Fibroblast of lung (primary cell): ENCODE measurements at regions not wholly inside any gene's neighbourhood (a gene's known extent, or its start where the extent isn't known, plus 50 kb on each side); places are given as distances from the start of the nearest gene placed in this dataset.

Source experiments
- DNase-seq, 2 donors: peaks; one replicate each; pipeline versions ENCODE4 v3.0.0 to v3.0.0-alpha.2; 2010; ENCODE audit warnings: low read depth in 2 of 2
- H2AFZ ChIP-seq: 2 replicates; pipeline ENCODE4 v1.5.1; 2012; ENCODE audit warnings: low read length, control low read depth, inconsistent platforms
- H3K27ac ChIP-seq: 2 replicates; pipeline ENCODE4 v1.5.1; 2011; ENCODE audit warnings: low read length, control low read depth; ENCODE audit not compliant: insufficient read depth
- H3K27me3 ChIP-seq: 2 replicates; pipeline ENCODE4 v1.5.1; 2011; ENCODE audit warnings: mild to moderate bottlenecking, low read length; ENCODE audit not compliant: control insufficient read depth, insufficient read depth
- H3K36me3 ChIP-seq: 2 replicates; pipeline ENCODE4 v1.5.1; 2011; ENCODE audit warnings: low read length; ENCODE audit not compliant: control insufficient read depth, insufficient read depth
- H3K4me1 ChIP-seq: 2 replicates; pipeline ENCODE4 v1.5.1; 2011; ENCODE audit warnings: low read length; ENCODE audit not compliant: control insufficient read depth, insufficient read depth; ENCODE audit errors: extremely low read depth
- H3K4me2 ChIP-seq: 2 replicates; pipeline ENCODE4 v1.5.1; 2011; ENCODE audit warnings: low read length, control low read depth; ENCODE audit not compliant: insufficient read depth; ENCODE audit errors: extremely low read depth
- H3K4me3 ChIP-seq, 4 experiments: fragments of 200-600 bp in 1 of 4; sonication (generic) in 1 of 4; replicated peaks in 1 of 4; 2 replicates each; pipeline ENCODE4 v1.5.1; 2011 to 2016; ENCODE audit warnings: low read length in 4 of 4, low read depth in 3 of 4, mild to moderate bottlenecking in 3 of 4, control low read depth in 2 of 4, inconsistent platforms in 1 of 4, mixed read lengths in 1 of 4; ENCODE audit not compliant: insufficient read depth in 1 of 4; ENCODE audit errors: control extremely low read depth in 1 of 4
- H3K79me2 ChIP-seq: 2 replicates; pipeline ENCODE4 v1.5.1; 2012; ENCODE audit warnings: mild to moderate bottlenecking, low read length, inconsistent platforms; ENCODE audit not compliant: control insufficient read depth, insufficient read depth
- H3K9ac ChIP-seq: 2 replicates; pipeline ENCODE4 v1.5.1; 2011; ENCODE audit warnings: mild to moderate bottlenecking, low read length, control low read depth; ENCODE audit not compliant: insufficient read depth
- H3K9me3 ChIP-seq: 2 replicates; pipeline ENCODE4 v1.5.1; 2012; ENCODE audit warnings: low read depth, low read length; ENCODE audit not compliant: control insufficient read depth, insufficient read depth
- H4K20me1 ChIP-seq: 2 replicates; pipeline ENCODE4 v1.5.1; 2011; ENCODE audit warnings: low read length; ENCODE audit not compliant: control insufficient read depth, insufficient read depth; ENCODE audit errors: extremely low read depth
- CTCF ChIP-seq, 2 donors: IDR thresholded peaks in 1 of 2; conservative IDR thresholded peaks in 1 of 2; 1 replicate in 1 of 2; 2 replicates in 1 of 2; pipeline ENCODE4 v1.5.1; 2011 to 2012; ENCODE audit warnings: low read length in 2 of 2, control low read depth in 1 of 2, inconsistent platforms in 1 of 2, low read depth in 1 of 2, mild to moderate bottlenecking in 1 of 2
- EZH2 ChIP-seq: IDR thresholded peaks from 2 replicates; pipeline ENCODE4 v1.5.1; 2012; ENCODE audit warnings: low read length, control low read depth, mild to moderate bottlenecking; ENCODE audit errors: missing control alignments

- TF ChIP-seq EZH2 (no peak), CTCF (conservative IDR thresholded peaks at IDR 0.05 in 1 of 2, IDR thresholded peaks at IDR 0.05 in 1 of 2; ENCODE audit: low read depth in 1 of 2, low read length in 2 of 2) (no peak)
- Histone ChIP-seq H3K4me1 (no peaks in the 10 kb centered on the region), H3K9me3 (no peaks in the 10 kb centered on the region), H3K27ac (no peak overlapping the region), H3K79me2 (no peaks in the 10 kb centered on the region), H3K9ac (no peak overlapping the region), H2AFZ (no peak overlapping the region), H4K20me1 (no peaks in the 10 kb centered on the region), H3K36me3 (no peaks in the 10 kb centered on the region), H3K4me2 (no peak overlapping the region), H3K4me3 (no peak overlapping the region), H3K27me3 (no peaks in the 10 kb centered on the region)
- no peak for DNase-seq
These were observed 421.7 kb upstream of the ZNF462 start for GRCh38 chr9:106441283-106441682.

GRCh38 chr9:106443520-106443919 is 419.4 kb upstream of the ZNF462 start:
- H3K9me3 ChIP-seq: no peaks in the 10 kb centered on the region
- TF ChIP-seq EZH2 (no peak), CTCF (conservative IDR thresholded peaks at IDR 0.05 in 1 of 2, IDR thresholded peaks at IDR 0.05 in 1 of 2; ENCODE audit: low read depth in 1 of 2, low read length in 2 of 2) (no peak)
- no peak for DNase-seq
- H3K4me2 ChIP-seq: no peak overlapping the region
- H3K79me2 ChIP-seq: no peaks in the 10 kb centered on the region
- no peak overlapping the region for H3K9ac ChIP-seq
- H3K27me3 ChIP-seq: no peaks in the 10 kb centered on the region
- H3K36me3 ChIP-seq: no peaks in the 10 kb centered on the region
- H3K4me3 ChIP-seq: no peak overlapping the region
- no peak overlapping the region for H2AFZ ChIP-seq
- H3K4me1 ChIP-seq: no peaks in the 10 kb centered on the region
- H3K27ac ChIP-seq: no peak overlapping the region
- no peaks in the 10 kb centered on the region for H4K20me1 ChIP-seq

GRCh38 chr9:106445107-106445506 is 417.9 kb upstream of the ZNF462 start:
- no peak overlapping the region for H3K4me3 ChIP-seq
- H3K9ac ChIP-seq: no peak overlapping the region
- no peaks in the 10 kb centered on the region for H3K27me3 ChIP-seq
- no peaks in the 10 kb centered on the region for H3K79me2 ChIP-seq
- no peak overlapping the region for H3K27ac ChIP-seq
- no peak overlapping the region for H2AFZ ChIP-seq
- no peak overlapping the region for H3K4me2 ChIP-seq
- DNase-seq: no peak
- no peaks in the 10 kb centered on the region for H4K20me1 ChIP-seq
- TF ChIP-seq CTCF (conservative IDR thresholded peaks at IDR 0.05 in 1 of 2, IDR thresholded peaks at IDR 0.05 in 1 of 2; ENCODE audit: low read depth in 1 of 2, low read length in 2 of 2): no peak
- no peak for TF ChIP-seq EZH2
- H3K4me1 ChIP-seq: no peaks in the 10 kb centered on the region
- H3K9me3 ChIP-seq: no peaks in the 10 kb centered on the region
- H3K36me3 ChIP-seq: no peaks in the 10 kb centered on the region
